UCSD-AML1 (cell line): ENCODE measurements at regions not wholly inside any gene's neighbourhood (a gene's known extent, or its start where the extent isn't known, plus 50 kb on each side); places are given as distances from the start of the nearest gene placed in this dataset.

Experiments used
- DNase-seq: peaks from one replicate; lab custom pipeline; 2025; ENCODE audit not compliant: unreplicated experiment; lab: John Stamatoyannopoulos, UW

DNA sequence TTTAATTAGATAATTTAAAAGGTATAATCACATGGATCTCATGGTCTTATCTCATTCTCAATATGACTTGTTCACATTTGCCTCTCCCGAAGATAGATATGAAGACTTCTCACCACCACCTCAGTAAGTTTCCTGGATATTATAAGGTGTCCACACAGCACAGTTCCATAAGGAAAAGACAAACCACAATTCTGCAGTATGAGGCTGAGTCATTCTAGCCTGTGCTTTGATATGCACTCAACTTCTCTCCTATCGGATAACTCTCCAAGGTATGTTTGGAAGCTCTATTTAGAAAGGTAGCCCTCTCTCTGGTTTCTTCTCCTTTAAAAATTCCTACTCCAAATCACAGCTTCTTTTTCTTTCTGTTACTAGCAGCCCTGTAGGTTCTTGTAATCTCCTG lies 612.8 kb downstream of the ZPLD1 start:
- no peak for DNase-seq

DNA sequence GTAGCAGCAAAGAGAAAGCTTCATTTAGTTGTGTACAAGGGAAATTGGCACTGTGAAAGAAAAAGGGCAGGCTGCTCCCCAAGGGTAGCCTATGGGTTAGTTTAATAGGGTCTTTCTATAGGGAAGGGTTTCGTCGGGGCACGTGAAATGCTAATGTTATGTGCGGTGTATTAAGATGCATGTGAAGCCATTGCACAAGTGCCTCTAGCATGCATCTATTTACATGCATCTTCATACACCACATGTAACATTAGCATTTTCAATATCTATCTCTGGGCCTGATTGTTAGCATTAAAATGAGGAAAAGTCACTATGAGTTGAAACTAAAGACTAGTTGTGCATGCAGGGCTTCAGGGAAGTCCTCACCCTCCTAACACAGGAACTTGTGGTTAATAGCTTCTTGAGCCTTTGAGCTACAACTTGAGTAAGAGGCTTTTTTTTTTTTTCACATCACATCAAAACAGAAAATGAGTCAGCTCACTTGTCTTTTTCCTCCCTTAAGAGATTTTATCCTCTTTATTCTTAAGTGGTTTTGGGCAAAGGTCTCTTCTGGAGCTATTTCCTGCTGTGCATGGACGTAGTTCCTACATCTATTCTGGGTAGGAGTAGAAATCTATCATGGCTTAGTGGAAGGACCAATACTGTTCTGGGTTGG lies 613.4 kb downstream of the ZPLD1 start:
- DNase-seq, result no peak

DNA sequence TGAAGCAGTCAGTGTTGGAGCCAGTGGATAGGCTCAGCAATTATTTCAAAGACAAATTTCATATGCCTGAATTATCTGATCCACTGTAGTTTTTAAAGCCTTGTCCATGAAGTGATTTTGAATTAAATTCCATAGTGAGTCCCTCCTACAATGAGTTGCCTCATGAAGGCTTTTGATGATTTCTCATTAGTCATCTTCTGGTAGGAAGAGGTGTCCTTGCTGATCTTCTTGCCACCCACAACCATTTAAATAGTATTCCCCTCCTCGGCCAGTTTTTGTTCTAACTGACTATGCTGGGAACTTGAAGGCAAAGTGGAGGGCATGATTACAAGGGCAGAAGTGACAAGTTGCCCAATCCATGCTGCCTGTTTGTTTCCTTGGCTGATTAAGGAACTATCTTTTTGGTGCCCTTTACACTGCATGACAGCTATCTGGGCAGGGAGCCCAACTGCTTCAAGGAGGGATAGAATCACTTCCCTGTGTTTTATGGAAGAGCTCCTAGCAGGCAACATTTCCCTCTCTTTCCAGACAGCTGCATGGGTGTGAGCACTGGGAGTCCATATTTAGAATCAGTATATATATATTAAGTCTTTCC lies 617.5 kb downstream of the ZPLD1 start:
- peak; percentile 8 for DNase-seq

- no peak for DNase-seq
Observed at GRCh38 chr3:103055021-103055520, 620.3 kb downstream of the ZPLD1 start.

DNA sequence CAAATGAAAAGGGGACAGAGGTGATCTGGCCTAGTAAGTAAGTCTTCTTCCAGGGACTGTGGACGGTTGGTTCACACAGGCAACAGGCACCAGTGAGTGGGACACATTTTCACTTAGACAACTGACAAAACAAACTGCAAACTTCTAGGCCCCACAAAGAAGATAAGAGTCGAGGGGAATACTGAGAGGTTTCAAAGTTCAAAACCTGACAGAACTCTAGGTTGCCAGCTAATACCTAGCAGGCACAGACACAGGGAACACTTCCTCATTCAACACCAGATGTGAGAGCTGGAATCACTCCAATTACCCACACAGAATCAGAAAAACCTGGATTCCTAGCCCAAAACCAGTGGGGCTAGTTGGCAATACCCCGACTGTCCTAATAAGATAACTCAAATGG lies 621.7 kb downstream of the ZPLD1 start:
- no peak for DNase-seq

DNA sequence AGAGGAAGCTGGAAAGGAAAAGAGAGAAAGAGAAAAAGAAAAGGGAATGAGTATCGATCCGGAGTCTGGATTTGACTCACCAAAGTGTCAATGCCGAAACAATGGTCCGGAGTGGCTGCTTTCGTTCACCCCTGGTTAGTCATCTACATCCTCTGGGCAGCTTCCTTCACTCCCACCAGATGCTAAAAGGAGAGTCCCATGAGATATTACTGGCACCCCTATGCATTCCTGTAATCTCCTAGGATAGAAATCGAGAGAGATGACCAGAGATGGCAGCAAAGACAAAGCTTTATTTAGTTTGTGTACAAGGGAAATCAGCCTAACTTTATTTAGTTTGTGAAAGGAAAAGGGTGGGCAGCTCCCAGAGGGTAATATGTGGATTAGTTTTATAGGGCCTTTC lies 622.2 kb downstream of the ZPLD1 start:
- no peak for DNase-seq

GRCh38 chr3:103057487-103057886 lies 622.7 kb downstream of the ZPLD1 start:
- DNase-seq, result no peak

DNA sequence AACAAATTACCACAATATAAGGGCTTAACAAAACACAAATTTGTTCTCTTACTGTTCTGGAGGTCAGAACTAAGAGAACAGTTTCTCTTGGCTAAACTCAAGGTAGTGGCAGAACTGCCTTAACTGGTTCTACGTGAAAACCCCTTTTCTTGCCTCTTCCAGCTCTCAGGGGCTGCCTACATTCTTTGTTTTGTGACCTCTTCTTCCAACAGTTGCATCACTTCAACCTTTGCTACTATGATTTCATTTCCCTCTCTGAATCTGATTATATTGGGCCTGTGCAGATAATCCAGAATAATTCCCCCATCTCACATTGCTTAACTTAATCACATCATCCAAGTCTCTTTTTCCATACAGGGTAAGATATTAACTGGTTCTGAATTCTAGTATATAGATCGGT lies 624.6 kb downstream of the ZPLD1 start:
- no peak for DNase-seq

GRCh38 chr3:103060242-103060641 lies 625.4 kb downstream of the ZPLD1 start:
- no peak for DNase-seq

- DNase-seq, result no peak
Observed at GRCh38 chr3:103067963-103068362, 633.1 kb downstream of the ZPLD1 start.

DNA sequence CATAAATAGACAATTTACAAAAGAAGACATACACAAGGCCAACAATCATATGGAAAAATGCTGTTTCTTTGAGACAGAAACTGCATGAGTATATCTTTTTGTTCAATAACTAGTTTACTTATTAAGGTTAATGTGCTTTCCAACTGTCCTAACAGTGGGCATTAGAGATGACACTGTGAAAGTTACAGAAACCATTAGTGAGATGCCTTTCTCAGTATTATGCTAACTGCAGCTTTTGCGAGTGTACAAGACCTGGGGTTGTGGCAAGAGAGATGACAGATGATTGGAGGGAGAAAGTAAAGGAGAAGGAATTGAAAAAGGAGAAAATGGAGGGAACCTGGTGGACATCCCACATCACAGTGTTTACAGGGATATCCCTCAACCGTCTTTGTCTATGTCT lies 640.5 kb downstream of the ZPLD1 start:
- no peak for DNase-seq

GRCh38 chr3:103077910-103078309 lies 643.1 kb downstream of the ZPLD1 start:
- no peak for DNase-seq

DNA sequence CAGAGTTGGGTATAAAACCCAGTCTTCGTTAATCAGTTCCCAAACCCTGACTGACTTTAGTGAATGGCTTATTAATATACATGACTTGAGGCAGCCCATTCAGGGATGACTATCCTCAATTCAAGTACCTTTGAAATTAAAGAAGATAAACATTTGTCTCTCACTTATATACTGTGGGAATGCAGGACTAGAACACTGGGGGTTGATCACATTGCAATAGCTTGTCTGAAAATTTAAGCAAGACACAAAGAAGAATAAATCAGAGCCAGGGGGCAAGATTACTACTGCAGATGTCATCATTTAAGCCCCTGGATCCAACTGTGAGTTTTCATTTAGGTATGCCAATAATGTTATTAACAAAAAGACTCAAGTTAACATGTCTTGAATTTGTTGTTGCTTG lies 647.7 kb downstream of the ZPLD1 start:
- no peak for DNase-seq

DNA sequence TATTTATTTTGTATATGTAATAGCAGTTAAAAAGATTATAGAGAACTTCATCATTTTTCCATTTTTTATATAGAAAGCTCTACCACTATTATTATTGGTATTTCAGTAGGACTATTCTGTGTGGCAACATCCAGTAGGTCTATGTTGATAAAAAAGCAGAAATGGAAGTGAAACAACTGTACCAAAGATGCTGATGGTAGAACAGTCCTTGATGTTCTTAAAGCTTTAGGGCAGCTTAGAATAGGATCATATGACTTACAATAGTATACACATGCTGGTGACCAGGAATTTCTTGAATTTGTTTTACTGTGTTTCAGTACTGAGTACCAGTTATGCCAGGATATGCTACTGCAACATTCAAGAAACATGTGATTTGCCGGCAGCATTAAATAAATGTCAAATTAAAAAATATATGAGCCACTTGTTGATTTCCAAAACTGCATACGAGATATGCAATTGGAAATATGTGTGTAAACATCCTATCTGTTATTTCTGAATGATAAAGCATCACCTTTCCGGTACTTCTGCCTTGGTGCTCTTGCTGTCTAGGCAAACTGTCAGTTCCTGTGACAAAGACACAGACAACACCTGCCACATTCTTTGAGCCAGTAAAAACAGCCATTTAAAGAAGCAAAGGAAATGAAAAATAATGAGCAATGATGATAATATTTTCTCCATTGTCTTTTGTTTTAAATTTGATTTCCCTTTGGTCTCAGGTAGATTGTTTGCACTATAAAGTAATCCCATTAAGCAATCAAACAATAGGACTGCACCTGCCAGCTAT lies 649.2 kb downstream of the ZPLD1 start:
- no peak for DNase-seq

- no peak for DNase-seq
Observed at GRCh38 chr3:103085465-103085864, 650.6 kb downstream of the ZPLD1 start.

GRCh38 chr3:103089758-103090157 lies 654.9 kb downstream of the ZPLD1 start:
- DNase-seq, result no peak

DNA sequence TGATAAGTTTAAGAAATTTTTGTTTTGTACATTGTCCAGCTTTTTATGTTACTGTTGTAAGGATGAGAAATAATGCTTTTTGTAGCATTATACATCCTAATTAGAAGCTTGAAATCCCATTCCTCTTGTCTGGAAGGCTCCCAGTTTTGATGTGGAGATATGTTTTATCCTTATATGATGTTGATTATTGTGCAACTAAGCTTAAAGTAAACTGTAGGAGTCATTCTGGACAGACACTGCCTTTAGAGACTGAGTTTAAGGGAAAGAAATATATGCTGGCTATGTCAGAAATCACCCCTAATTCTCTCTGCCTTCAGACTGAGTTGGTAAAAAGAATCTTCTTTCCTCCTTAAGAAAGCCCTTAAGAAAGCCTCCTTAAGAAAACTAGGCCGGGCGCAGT lies 670.4 kb downstream of the ZPLD1 start:
- no peak for DNase-seq

GRCh38 chr3:103112273-103112672 lies 677.5 kb downstream of the ZPLD1 start:
- DNase-seq, result no peak

DNA sequence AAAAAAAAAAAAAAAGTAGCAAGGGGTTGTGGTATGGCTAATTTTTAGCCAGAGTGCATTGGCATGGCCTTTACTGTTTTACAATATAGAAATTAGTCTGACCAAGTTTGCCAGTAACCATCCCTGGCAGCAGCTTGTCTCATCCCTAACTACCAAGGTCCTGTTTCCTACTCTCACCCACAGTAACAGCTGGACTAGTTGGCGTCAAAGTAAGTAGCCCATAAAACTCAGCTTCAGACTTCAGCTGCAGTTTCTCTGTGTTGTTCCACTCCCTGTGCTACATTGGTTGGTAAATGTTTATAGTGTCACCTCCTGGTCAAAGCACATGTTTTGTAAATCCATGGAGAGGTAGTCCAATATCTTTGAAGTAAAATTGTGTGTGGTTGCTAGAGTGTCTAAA lies 691.3 kb downstream of the ZPLD1 start:
- no peak for DNase-seq

DNA sequence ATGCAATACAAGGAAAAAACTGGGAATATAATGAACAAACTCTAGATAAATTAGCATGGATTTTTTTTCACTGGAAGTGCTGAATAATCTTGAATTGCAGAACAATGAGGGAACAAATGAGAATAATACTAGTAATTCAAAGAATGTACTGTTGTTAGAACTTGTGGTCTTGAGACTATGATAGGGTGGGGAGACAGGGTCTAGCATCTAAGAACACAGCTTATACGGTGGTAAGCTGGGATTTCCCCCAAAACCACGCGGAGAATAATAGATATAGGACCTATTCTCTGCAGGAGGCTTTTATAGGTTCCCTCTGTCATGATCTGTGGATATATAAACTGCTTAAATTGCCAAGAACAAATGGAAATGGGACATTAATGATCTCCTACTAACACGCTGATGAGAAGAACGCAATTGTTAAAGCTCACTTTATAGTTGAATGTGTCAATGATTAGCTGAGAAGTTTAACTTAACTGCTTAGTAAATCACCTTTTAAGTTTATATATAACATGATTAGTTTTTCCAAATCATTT lies 692.3 kb downstream of the ZPLD1 start:
- DNase-seq, result no peak

GRCh38 chr3:103127737-103128136 lies 692.9 kb downstream of the ZPLD1 start:
- no peak for DNase-seq
